ENCODE measurements at regions not wholly inside any gene's neighbourhood (a gene's known extent, or its start where the extent isn't known, plus 50 kb on each side); places are given as distances from the start of the nearest gene placed in this dataset.

DNA sequence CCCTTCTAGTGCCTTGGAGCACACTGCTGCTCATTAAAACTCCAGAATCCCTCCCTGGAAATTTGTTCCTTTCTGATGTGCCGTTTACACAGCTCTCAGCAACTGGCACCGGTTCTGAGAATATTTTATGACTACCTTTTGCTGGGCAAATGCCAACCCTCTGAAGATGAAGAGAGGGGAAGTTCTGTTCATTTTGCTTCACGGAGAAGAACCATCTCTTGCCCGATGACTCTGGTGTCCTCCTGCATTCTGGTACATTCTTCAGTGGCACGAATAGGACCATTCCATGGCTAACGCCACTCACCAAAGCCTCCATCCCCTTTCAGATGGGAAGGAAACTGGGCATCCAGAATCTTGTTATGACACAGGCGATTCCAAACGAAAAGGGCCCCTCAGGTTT lies 96.2 kb upstream of the SIM2 start:
- Histone ChIP-seq H4K20me1 (ENCODE audit: control insufficient read depth, extremely low read depth, insufficient read depth, low read length) (no peaks in the 10 kb centered on the region), H3K4me3 (ENCODE audit: control insufficient read depth in 2 of 3, extremely low read depth in 1 of 3, insufficient read depth in 2 of 3, low read depth in 1 of 3, low read length in 3 of 3) (no peak overlapping the region), H3K79me2 (ENCODE audit: control insufficient read depth, insufficient read depth, low read length) (no peaks in the 10 kb centered on the region), H3K4me1 (ENCODE audit: control insufficient read depth, extremely low read depth, insufficient read depth, low read length) (no peaks in the 10 kb centered on the region), H3K9me3 (ENCODE audit: control insufficient read depth, low read depth, low read length) (no peaks in the 10 kb centered on the region), H3K9ac (ENCODE audit: control insufficient read depth, extremely low read depth, insufficient read depth, low read length) (no peak overlapping the region), H3K27ac (ENCODE audit: control insufficient read depth, insufficient read depth, low read length) (no peak overlapping the region), H3K4me2 (ENCODE audit: control insufficient read depth, extremely low read depth, insufficient read depth, low read depth, low read length) (no peak overlapping the region), H3K36me3 (ENCODE audit: control insufficient read depth in 2 of 2, extremely low read depth in 1 of 2, insufficient read depth in 2 of 2, low read length in 2 of 2) (no peaks in the 10 kb centered on the region), H3K27me3 (ENCODE audit: control insufficient read depth, extremely low read depth, insufficient read depth, low read length) (peaks cover 11% of the 10 kb centered on the region), H2AFZ (ENCODE audit: control insufficient read depth, low read length) (no peak overlapping the region), H3K9me1 (ENCODE audit: control insufficient read depth, extremely low read depth, insufficient read depth, low read length) (no peaks in the 10 kb centered on the region)
- DNase-seq (ENCODE audit: low read depth, low spot score) (no peak), FAIRE-seq (no peak)
- dilution Hi-C loops (cut with MboI; ENCODE audit: extremely low pct_ligation_motif_present, low sequenced_read_pairs), result no loop called here
- TF ChIP-seq, protein P1, sequence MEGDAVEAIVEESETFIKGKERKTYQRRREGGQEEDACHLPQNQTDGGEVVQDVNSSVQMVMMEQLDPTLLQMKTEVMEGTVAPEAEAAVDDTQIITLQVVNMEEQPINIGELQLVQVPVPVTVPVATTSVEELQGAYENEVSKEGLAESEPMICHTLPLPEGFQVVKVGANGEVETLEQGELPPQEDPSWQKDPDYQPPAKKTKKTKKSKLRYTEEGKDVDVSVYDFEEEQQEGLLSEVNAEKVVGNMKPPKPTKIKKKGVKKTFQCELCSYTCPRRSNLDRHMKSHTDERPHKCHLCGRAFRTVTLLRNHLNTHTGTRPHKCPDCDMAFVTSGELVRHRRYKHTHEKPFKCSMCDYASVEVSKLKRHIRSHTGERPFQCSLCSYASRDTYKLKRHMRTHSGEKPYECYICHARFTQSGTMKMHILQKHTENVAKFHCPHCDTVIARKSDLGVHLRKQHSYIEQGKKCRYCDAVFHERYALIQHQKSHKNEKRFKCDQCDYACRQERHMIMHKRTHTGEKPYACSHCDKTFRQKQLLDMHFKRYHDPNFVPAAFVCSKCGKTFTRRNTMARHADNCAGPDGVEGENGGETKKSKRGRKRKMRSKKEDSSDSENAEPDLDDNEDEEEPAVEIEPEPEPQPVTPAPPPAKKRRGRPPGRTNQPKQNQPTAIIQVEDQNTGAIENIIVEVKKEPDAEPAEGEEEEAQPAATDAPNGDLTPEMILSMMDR (optimal IDR thresholded peaks at IDR 0.05 in 1 of 3, IDR thresholded peaks at IDR 0.05 in 1 of 3, conservative IDR thresholded peaks at IDR 0.05 in 1 of 3; ENCODE audit: extremely low read depth in 1 of 3, insufficient read depth in 2 of 3, low read length in 3 of 3), result no peak
- no peak for TF ChIP-seq EZH2 (IDR thresholded peaks at IDR 0.05; ENCODE audit: low read length)

DNA sequence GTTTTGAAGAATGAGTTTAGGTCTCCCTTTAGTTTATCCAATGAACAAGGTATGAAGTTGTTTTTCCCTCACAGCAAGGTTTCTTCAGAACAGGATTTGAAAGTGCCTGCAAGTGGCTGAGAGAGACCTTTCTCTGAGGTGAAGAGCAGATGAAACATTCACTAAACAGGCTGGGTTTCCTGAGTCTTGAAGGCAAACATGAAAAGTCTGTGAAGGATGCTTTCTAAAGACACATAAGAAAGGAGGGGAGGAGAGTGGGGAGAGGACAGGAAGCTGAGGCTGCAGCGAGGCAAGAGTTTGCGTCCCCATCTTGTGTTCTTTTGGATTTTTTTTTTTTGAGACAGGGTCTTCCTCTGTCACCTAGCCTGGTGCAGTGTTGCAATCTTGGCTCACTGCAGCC lies 95.7 kb upstream of the SIM2 start:
- Histone ChIP-seq H3K4me3 (ENCODE audit: control insufficient read depth in 2 of 3, extremely low read depth in 1 of 3, insufficient read depth in 2 of 3, low read depth in 1 of 3, low read length in 3 of 3) (no peak overlapping the region), H3K9me1 (ENCODE audit: control insufficient read depth, extremely low read depth, insufficient read depth, low read length) (no peaks in the 10 kb centered on the region), H3K9me3 (ENCODE audit: control insufficient read depth, low read depth, low read length) (no peaks in the 10 kb centered on the region), H3K4me2 (ENCODE audit: control insufficient read depth, extremely low read depth, insufficient read depth, low read depth, low read length) (no peak overlapping the region), H2AFZ (ENCODE audit: control insufficient read depth, low read length) (no peak overlapping the region), H3K4me1 (ENCODE audit: control insufficient read depth, extremely low read depth, insufficient read depth, low read length) (no peaks in the 10 kb centered on the region), H3K9ac (ENCODE audit: control insufficient read depth, extremely low read depth, insufficient read depth, low read length) (no peak overlapping the region), H3K79me2 (ENCODE audit: control insufficient read depth, insufficient read depth, low read length) (no peaks in the 10 kb centered on the region), H3K27me3 (ENCODE audit: control insufficient read depth, extremely low read depth, insufficient read depth, low read length) (peaks cover 11% of the 10 kb centered on the region), H3K27ac (ENCODE audit: control insufficient read depth, insufficient read depth, low read length) (no peak overlapping the region), H4K20me1 (ENCODE audit: control insufficient read depth, extremely low read depth, insufficient read depth, low read length) (no peaks in the 10 kb centered on the region), H3K36me3 (ENCODE audit: control insufficient read depth in 2 of 2, extremely low read depth in 1 of 2, insufficient read depth in 2 of 2, low read length in 2 of 2) (no peaks in the 10 kb centered on the region)
- TF ChIP-seq, protein P1 (optimal IDR thresholded peaks at IDR 0.05 in 1 of 3, IDR thresholded peaks at IDR 0.05 in 1 of 3, conservative IDR thresholded peaks at IDR 0.05 in 1 of 3; ENCODE audit: extremely low read depth in 1 of 3, insufficient read depth in 2 of 3, low read length in 3 of 3), result no peak
- TF ChIP-seq EZH2 (IDR thresholded peaks at IDR 0.05; ENCODE audit: low read length), result no peak
- no peak for FAIRE-seq
- dilution Hi-C loops (cut with MboI; ENCODE audit: extremely low pct_ligation_motif_present, low sequenced_read_pairs), result no loop called here
- DNase-seq (ENCODE audit: low read depth, low spot score), result no peak

All from keratinocyte (primary cell).